ENCODE measurements at regions not wholly inside any gene's neighbourhood (a gene's known extent, or its start where the extent isn't known, plus 50 kb on each side); places are given as distances from the start of the nearest gene placed in this dataset.

GRCh38 chr9:25830381-25830780 lies 152.1 kb upstream of the TUSC1 start:
- TF ChIP-seq CSRNP3 (CRISPR knock-in tag; IDR thresholded peaks at IDR 0.05) (no peak), ARNTL (CRISPR knock-in tag; IDR thresholded peaks at IDR 0.05; ENCODE audit: borderline replicate concordance, low read depth) (no peak), CREB5 (CRISPR knock-in tag; IDR thresholded peaks at IDR 0.05; ENCODE audit: low read depth) (no peak), RARB (CRISPR knock-in tag; IDR thresholded peaks at IDR 0.05) (no peak), ZFP30 (CRISPR knock-in tag; IDR thresholded peaks at IDR 0.05) (no peak), PATZ1 (CRISPR knock-in tag; IDR thresholded peaks at IDR 0.05; ENCODE audit: borderline replicate concordance) (no peak), PPARA (CRISPR knock-in tag; IDR thresholded peaks at IDR 0.05; ENCODE audit: borderline replicate concordance) (no peak), TCF4 (CRISPR knock-in tag; IDR thresholded peaks at IDR 0.05; ENCODE audit: borderline replicate concordance) (no peak), POU6F1 (CRISPR knock-in tag; IDR thresholded peaks at IDR 0.05; ENCODE audit: borderline replicate concordance, low read depth) (no peak)

Measured in SK-N-SH treated with all-trans-retinoic acid at 6 μM for 48 hours (cell line).